Fibroblast of lung (primary cell): ENCODE measurements at regions not wholly inside any gene's neighbourhood (a gene's known extent, or its start where the extent isn't known, plus 50 kb on each side); places are given as distances from the start of the nearest gene placed in this dataset.

ENCODE experiments used
- DNase-seq, 2 donors: peaks; one replicate each; pipeline versions ENCODE4 v3.0.0 to v3.0.0-alpha.2; 2010; ENCODE audit warnings: low read depth in 2 of 2
- H2AFZ ChIP-seq: 2 replicates; pipeline ENCODE4 v1.5.1; 2012; ENCODE audit warnings: low read length, control low read depth, inconsistent platforms
- H3K27ac ChIP-seq: 2 replicates; pipeline ENCODE4 v1.5.1; 2011; ENCODE audit warnings: low read length, control low read depth; ENCODE audit not compliant: insufficient read depth
- H3K27me3 ChIP-seq: 2 replicates; pipeline ENCODE4 v1.5.1; 2011; ENCODE audit warnings: mild to moderate bottlenecking, low read length; ENCODE audit not compliant: control insufficient read depth, insufficient read depth
- H3K36me3 ChIP-seq: 2 replicates; pipeline ENCODE4 v1.5.1; 2011; ENCODE audit warnings: low read length; ENCODE audit not compliant: control insufficient read depth, insufficient read depth
- H3K4me1 ChIP-seq: 2 replicates; pipeline ENCODE4 v1.5.1; 2011; ENCODE audit warnings: low read length; ENCODE audit not compliant: control insufficient read depth, insufficient read depth; ENCODE audit errors: extremely low read depth
- H3K4me2 ChIP-seq: 2 replicates; pipeline ENCODE4 v1.5.1; 2011; ENCODE audit warnings: low read length, control low read depth; ENCODE audit not compliant: insufficient read depth; ENCODE audit errors: extremely low read depth
- H3K4me3 ChIP-seq, 4 experiments: fragments of 200-600 bp in 1 of 4; sonication (generic) in 1 of 4; replicated peaks in 1 of 4; 2 replicates each; pipeline ENCODE4 v1.5.1; 2011 to 2016; ENCODE audit warnings: low read length in 4 of 4, low read depth in 3 of 4, mild to moderate bottlenecking in 3 of 4, control low read depth in 2 of 4, inconsistent platforms in 1 of 4, mixed read lengths in 1 of 4; ENCODE audit not compliant: insufficient read depth in 1 of 4; ENCODE audit errors: control extremely low read depth in 1 of 4
- H3K79me2 ChIP-seq: 2 replicates; pipeline ENCODE4 v1.5.1; 2012; ENCODE audit warnings: mild to moderate bottlenecking, low read length, inconsistent platforms; ENCODE audit not compliant: control insufficient read depth, insufficient read depth
- H3K9ac ChIP-seq: 2 replicates; pipeline ENCODE4 v1.5.1; 2011; ENCODE audit warnings: mild to moderate bottlenecking, low read length, control low read depth; ENCODE audit not compliant: insufficient read depth
- H3K9me3 ChIP-seq: 2 replicates; pipeline ENCODE4 v1.5.1; 2012; ENCODE audit warnings: low read depth, low read length; ENCODE audit not compliant: control insufficient read depth, insufficient read depth
- H4K20me1 ChIP-seq: 2 replicates; pipeline ENCODE4 v1.5.1; 2011; ENCODE audit warnings: low read length; ENCODE audit not compliant: control insufficient read depth, insufficient read depth; ENCODE audit errors: extremely low read depth
- EZH2 ChIP-seq: IDR thresholded peaks from 2 replicates; pipeline ENCODE4 v1.5.1; 2012; ENCODE audit warnings: low read length, control low read depth, mild to moderate bottlenecking; ENCODE audit errors: missing control alignments
- TF ChIP-seq, protein P1 (sequence below), 2 donors: IDR thresholded peaks in 1 of 2; conservative IDR thresholded peaks in 1 of 2; 1 replicate in 1 of 2; 2 replicates in 1 of 2; pipeline ENCODE4 v1.5.1; 2011 to 2012; ENCODE audit warnings: low read length in 2 of 2, control low read depth in 1 of 2, inconsistent platforms in 1 of 2, low read depth in 1 of 2, mild to moderate bottlenecking in 1 of 2

DNA sequence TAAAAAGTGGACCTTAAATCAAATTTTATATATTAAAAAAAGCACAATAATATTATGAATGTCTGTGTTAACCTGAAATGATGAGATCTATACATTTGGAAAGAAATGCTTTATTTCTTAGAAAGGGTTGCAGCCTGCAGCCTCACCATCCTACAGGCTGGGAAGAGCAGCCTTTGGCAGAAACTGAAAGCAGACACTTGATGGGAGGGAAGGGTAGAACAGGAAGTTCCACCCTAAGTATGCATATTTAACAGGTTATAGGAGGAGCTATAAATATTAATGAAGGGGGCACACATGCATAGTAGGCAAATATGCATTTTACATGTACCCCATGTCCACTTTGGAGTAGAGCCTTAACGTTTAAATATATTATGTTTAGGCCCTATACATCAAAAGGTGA lies 498.0 kb downstream of the FLRT2 start:
- Histone ChIP-seq H3K9ac (no peak overlapping the region), H3K36me3 (no peaks in the 10 kb centered on the region), H3K27ac (no peak overlapping the region), H3K4me3 (no peak overlapping the region), H3K79me2 (no peaks in the 10 kb centered on the region), H4K20me1 (no peaks in the 10 kb centered on the region), H3K4me2 (no peak overlapping the region), H2AFZ (no peak overlapping the region), H3K27me3 (no peaks in the 10 kb centered on the region), H3K9me3 (no peaks in the 10 kb centered on the region), H3K4me1 (no peaks in the 10 kb centered on the region)
- TF ChIP-seq, protein P1, sequence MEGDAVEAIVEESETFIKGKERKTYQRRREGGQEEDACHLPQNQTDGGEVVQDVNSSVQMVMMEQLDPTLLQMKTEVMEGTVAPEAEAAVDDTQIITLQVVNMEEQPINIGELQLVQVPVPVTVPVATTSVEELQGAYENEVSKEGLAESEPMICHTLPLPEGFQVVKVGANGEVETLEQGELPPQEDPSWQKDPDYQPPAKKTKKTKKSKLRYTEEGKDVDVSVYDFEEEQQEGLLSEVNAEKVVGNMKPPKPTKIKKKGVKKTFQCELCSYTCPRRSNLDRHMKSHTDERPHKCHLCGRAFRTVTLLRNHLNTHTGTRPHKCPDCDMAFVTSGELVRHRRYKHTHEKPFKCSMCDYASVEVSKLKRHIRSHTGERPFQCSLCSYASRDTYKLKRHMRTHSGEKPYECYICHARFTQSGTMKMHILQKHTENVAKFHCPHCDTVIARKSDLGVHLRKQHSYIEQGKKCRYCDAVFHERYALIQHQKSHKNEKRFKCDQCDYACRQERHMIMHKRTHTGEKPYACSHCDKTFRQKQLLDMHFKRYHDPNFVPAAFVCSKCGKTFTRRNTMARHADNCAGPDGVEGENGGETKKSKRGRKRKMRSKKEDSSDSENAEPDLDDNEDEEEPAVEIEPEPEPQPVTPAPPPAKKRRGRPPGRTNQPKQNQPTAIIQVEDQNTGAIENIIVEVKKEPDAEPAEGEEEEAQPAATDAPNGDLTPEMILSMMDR (conservative IDR thresholded peaks at IDR 0.05 in 1 of 2, IDR thresholded peaks at IDR 0.05 in 1 of 2; ENCODE audit: low read depth in 1 of 2, low read length in 2 of 2): no peak
- TF ChIP-seq EZH2: no peak
- no peak for DNase-seq

DNA sequence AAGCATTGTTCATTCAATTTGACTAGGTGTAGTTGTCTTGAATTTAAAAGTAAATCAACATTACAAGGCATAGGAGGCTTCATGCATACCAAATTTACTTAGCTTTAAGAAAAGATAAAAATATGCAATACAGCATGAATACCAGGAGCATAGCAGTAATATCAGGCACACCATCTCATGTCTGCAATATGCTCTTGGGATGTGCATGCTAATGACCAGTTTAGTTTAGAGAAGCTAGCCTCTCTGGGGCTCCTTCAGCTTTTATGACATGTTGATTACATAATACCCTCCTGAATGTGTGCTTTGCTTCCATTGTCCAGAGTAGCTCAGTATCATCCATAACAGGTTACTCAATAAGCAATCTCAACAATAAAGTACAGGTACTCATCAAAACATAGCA lies 497.2 kb downstream of the FLRT2 start:
- no peaks in the 10 kb centered on the region for H3K4me1 ChIP-seq
- H3K9me3 ChIP-seq: no peaks in the 10 kb centered on the region
- no peak overlapping the region for H2AFZ ChIP-seq
- no peak overlapping the region for H3K9ac ChIP-seq
- H3K4me2 ChIP-seq: no peak overlapping the region
- H3K4me3 ChIP-seq: no peak overlapping the region
- no peaks in the 10 kb centered on the region for H4K20me1 ChIP-seq
- H3K27me3 ChIP-seq: no peaks in the 10 kb centered on the region
- no peaks in the 10 kb centered on the region for H3K79me2 ChIP-seq
- DNase-seq: no peak
- no peaks in the 10 kb centered on the region for H3K36me3 ChIP-seq
- no peak overlapping the region for H3K27ac ChIP-seq
- no peak for TF ChIP-seq EZH2
- TF ChIP-seq, protein P1 (conservative IDR thresholded peaks at IDR 0.05 in 1 of 2, IDR thresholded peaks at IDR 0.05 in 1 of 2; ENCODE audit: low read depth in 1 of 2, low read length in 2 of 2): no peak

DNA sequence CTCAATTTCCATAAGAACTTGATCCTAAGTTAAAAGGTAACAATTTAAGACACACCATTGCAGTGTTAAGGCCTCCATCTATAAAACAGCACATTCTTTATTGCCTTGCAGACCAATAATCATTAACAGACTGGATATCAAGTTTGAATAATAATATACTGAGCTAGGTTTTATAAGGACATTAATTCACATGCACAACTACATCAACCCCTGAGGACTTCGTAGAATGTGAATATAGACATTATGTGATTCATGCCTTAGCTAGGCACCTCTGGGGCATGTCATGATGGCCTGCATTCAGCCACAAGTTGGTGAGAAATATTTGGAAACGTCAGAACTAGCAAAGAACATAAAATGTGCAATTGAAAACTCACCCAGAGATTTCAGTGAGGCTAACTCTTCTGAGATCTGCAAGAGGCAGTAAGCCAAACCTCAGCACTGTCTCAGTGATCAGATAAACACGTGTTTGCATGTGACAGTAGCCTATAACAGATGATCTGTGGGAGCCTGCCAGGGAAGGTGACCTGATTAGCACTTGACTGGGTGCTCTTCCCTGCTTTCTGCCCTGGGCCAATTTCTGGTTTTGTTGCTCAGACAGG lies 492.2 kb downstream of the FLRT2 start:
- Histone ChIP-seq H3K4me1 (no peaks in the 10 kb centered on the region), H4K20me1 (no peaks in the 10 kb centered on the region), H3K9ac (no peak overlapping the region), H3K79me2 (no peaks in the 10 kb centered on the region), H3K9me3 (no peaks in the 10 kb centered on the region), H3K4me2 (no peak overlapping the region), H3K27ac (no peak overlapping the region), H2AFZ (no peak overlapping the region), H3K36me3 (no peaks in the 10 kb centered on the region), H3K4me3 (no peak overlapping the region), H3K27me3 (no peaks in the 10 kb centered on the region)
- no peak for TF ChIP-seq EZH2
- TF ChIP-seq, protein P1 (conservative IDR thresholded peaks at IDR 0.05 in 1 of 2, IDR thresholded peaks at IDR 0.05 in 1 of 2; ENCODE audit: low read depth in 1 of 2, low read length in 2 of 2): no peak
- peak; percentile 60 to 61 for DNase-seq
